DOHH2 (cell line): ENCODE measurements at regions not wholly inside any gene's neighbourhood (a gene's known extent, or its start where the extent isn't known, plus 50 kb on each side); places are given as distances from the start of the nearest gene placed in this dataset.

Experiments
- H3F3A ChIP-seq: fragments of 200-600 bp; sonication (generic), shearing (Covaris generic); 2 replicates; pipeline ENCODE4 v1.6.0; 2016; ENCODE audit warnings: antibody characterized with exemption, mild to moderate bottlenecking; ENCODE audit not compliant: control insufficient read depth, insufficient read depth
- H3K27ac ChIP-seq: fragments of 200-600 bp; sonication (generic); 2 replicates; pipeline ENCODE4 v1.5.1; 2014; ENCODE audit warnings: low read depth, mild to moderate bottlenecking, low read length, moderate library complexity
- H3K27me3 ChIP-seq: fragments of 200-600 bp; sonication (generic); 2 replicates; pipeline ENCODE4 v1.6.1; 2014; ENCODE audit warnings: mild to moderate bottlenecking, low read length, mixed read lengths; ENCODE audit not compliant: control insufficient read depth
- H3K36me3 ChIP-seq: fragments of 200-600 bp; sonication (generic); 2 replicates; pipeline ENCODE4 v1.6.1; 2014; ENCODE audit warnings: mild to moderate bottlenecking, low read length, moderate library complexity, mixed read lengths; ENCODE audit not compliant: control insufficient read depth
- H3K4me1 ChIP-seq: fragments of 200-600 bp; sonication (generic); 2 replicates; pipeline ENCODE4 v1.6.1; 2014; ENCODE audit warnings: mild to moderate bottlenecking, low read length, mixed read lengths; ENCODE audit not compliant: control insufficient read depth
- H3K4me2 ChIP-seq: fragments of 200-600 bp; sonication (generic); 2 replicates; pipeline ENCODE4 v1.6.0; 2014; ENCODE audit warnings: mild to moderate bottlenecking, low read length, moderate library complexity
- H3K4me3 ChIP-seq: fragments of 200-600 bp; sonication (generic); 2 replicates; pipeline ENCODE4 v1.5.1; 2014; ENCODE audit warnings: mild to moderate bottlenecking, low read length, mixed read lengths
- H3K79me2 ChIP-seq: fragments of 200-600 bp; sonication (generic); 2 replicates; pipeline ENCODE4 v1.6.1; 2014; ENCODE audit warnings: mild to moderate bottlenecking, low read length, mixed read lengths; ENCODE audit not compliant: control insufficient read depth
- H3K9me2 ChIP-seq: fragments of 200-600 bp; sonication (generic); replicated peaks from 2 replicates; pipeline ENCODE4 v1.6.1; 2014; ENCODE audit warnings: mild to moderate bottlenecking, low read length, mixed read lengths; ENCODE audit not compliant: control insufficient read depth
- H3K9me3 ChIP-seq: fragments of 200-600 bp; sonication (generic); 2 replicates; pipeline ENCODE4 v1.6.1; 2014; ENCODE audit warnings: antibody characterized with exemption, low read length, mixed read lengths; ENCODE audit not compliant: control insufficient read depth, insufficient read depth
- H4K20me1 ChIP-seq: fragments of 200-600 bp; sonication (generic); 2 replicates; pipeline ENCODE4 v1.6.0; 2014; ENCODE audit warnings: low read depth, mild to moderate bottlenecking, antibody characterized with exemption, low read length, moderate library complexity; ENCODE audit not compliant: control insufficient read depth, insufficient read depth
- EZH2phosphoT487 ChIP-seq: fragments of 200-600 bp; sonication (generic); IDR thresholded peaks from 2 replicates; pipeline ENCODE4 v1.6.1; 2017; ENCODE audit warnings: borderline replicate concordance, mild to moderate bottlenecking, antibody characterized with exemption, low read length, moderate library complexity, mixed read lengths
- TF ChIP-seq, protein P1 (sequence below): fragments of 200-600 bp; sonication (generic); IDR thresholded peaks from one replicate; pipeline ENCODE4 v1.5.1; 2014; ENCODE audit warnings: antibody characterized with exemption, mild to moderate bottlenecking, low read depth, low read length; ENCODE audit not compliant: poor library complexity, severe bottlenecking

DNA sequence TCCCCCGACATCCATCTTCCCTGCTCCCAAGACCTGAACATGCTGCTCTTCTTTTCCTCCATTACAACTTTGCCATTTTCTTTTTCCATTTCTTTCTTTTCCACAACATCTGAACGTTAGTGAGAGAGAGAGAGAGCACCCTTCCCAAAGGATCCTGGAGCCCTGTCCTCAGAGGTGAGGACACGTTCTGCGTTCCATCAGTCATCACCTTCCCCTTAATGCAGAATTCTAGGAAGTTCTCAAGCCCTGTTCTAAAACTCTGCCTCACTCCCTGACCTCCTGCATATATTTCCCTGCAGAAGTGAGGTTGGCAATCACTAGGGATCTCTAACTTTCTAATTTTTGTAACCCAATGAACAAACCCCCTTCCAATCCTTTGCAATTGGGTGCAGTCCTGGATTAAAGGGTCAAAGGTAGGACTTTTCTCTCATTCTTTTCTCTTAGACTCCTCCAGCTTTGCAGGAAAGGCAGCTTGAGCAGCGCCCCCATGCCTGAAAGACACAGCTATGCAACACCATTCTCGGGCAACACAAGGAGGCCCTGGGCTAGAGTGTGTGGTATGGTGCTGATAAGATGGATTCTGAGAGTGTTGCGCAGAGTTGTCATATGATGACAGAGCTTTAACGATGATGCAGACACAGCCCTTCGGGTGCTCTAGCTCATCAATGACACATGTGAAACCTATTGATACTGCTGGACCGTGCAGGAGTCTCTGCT lies 59.2 kb upstream of the TNR start:
- Histone ChIP-seq H3K9me2 (no peaks in the 10 kb centered on the region), H3F3A (no peaks in the 10 kb centered on the region), H3K79me2 (no peaks in the 10 kb centered on the region), H3K4me3 (no peak overlapping the region), H3K27ac (no peak overlapping the region), H3K4me1 (no peaks in the 10 kb centered on the region), H3K4me2 (no peak overlapping the region), H3K27me3 (no peaks in the 10 kb centered on the region), H3K9me3 (no peaks in the 10 kb centered on the region), H4K20me1 (no peaks in the 10 kb centered on the region), H3K36me3 (no peaks in the 10 kb centered on the region)
- no peak for TF ChIP-seq EZH2phosphoT487
- TF ChIP-seq, protein P1, sequence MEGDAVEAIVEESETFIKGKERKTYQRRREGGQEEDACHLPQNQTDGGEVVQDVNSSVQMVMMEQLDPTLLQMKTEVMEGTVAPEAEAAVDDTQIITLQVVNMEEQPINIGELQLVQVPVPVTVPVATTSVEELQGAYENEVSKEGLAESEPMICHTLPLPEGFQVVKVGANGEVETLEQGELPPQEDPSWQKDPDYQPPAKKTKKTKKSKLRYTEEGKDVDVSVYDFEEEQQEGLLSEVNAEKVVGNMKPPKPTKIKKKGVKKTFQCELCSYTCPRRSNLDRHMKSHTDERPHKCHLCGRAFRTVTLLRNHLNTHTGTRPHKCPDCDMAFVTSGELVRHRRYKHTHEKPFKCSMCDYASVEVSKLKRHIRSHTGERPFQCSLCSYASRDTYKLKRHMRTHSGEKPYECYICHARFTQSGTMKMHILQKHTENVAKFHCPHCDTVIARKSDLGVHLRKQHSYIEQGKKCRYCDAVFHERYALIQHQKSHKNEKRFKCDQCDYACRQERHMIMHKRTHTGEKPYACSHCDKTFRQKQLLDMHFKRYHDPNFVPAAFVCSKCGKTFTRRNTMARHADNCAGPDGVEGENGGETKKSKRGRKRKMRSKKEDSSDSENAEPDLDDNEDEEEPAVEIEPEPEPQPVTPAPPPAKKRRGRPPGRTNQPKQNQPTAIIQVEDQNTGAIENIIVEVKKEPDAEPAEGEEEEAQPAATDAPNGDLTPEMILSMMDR = no peak

DNA sequence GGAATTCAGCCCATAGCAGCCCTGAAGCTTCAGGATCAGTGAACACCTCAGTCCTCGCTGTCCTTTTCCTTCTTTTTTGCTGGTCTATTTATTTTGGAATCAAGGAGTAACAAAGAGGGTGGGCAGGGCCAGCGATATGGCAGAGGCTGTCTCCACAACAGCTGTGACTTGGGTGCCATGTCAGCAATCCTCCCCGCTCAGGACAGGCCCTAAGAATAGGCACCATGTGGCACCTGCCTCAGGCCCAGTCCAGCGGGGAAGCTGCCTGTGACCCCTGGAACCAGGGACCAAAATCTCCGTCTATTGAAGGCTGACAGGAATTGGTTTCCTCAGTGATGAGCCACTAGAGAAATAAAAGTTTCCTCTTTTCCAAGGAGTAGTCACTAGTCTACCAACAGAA lies 58.6 kb upstream of the TNR start:
- H3K36me3 ChIP-seq = no peaks in the 10 kb centered on the region
- no peaks in the 10 kb centered on the region for H3K9me2 ChIP-seq
- no peaks in the 10 kb centered on the region for H3F3A ChIP-seq
- no peaks in the 10 kb centered on the region for H3K79me2 ChIP-seq
- H3K27ac ChIP-seq = no peak overlapping the region
- no peaks in the 10 kb centered on the region for H3K9me3 ChIP-seq
- no peak for TF ChIP-seq EZH2phosphoT487
- TF ChIP-seq, protein P1 = no peak
- no peak overlapping the region for H3K4me2 ChIP-seq
- no peaks in the 10 kb centered on the region for H4K20me1 ChIP-seq
- no peaks in the 10 kb centered on the region for H3K27me3 ChIP-seq
- no peak overlapping the region for H3K4me3 ChIP-seq
- H3K4me1 ChIP-seq = no peaks in the 10 kb centered on the region

DNA sequence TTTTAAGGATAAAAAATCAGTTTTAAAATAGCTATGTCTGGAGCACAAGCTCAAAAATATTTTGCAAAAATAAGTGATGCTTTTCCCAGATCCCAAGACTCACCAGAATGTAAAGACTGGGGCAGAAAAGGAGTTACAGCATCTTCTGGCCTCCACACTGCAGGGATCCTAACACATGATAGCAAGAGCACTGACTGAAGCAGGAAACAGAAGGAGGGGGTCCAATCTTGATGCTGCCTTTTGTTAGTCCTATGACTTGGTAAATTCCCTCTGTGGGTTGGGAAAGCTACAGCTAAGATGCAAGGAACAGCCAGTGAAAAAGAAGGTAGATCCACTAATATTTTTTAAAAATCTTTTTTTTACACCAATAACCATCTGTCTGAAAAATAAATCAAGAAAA lies 54.2 kb upstream of the TNR start:
- Histone ChIP-seq H3F3A (no peaks in the 10 kb centered on the region), H3K27me3 (0 out of 2 replicates have a peak, but pooled peaks cover 2% of the 10 kb centered on the region)
- TF ChIP-seq EZH2phosphoT487 = no peak
- TF ChIP-seq, protein P1 = no peak

More for the DNA sequence above, 54.2 kb upstream of the TNR start:
- H3K36me3 ChIP-seq = no peaks in the 10 kb centered on the region
- no peak overlapping the region for H3K4me3 ChIP-seq
- no peaks in the 10 kb centered on the region for H3K9me3 ChIP-seq
- H3K4me1 ChIP-seq = no peaks in the 10 kb centered on the region
- H3K27ac ChIP-seq = no peak overlapping the region
- no peaks in the 10 kb centered on the region for H3K9me2 ChIP-seq
- no peaks in the 10 kb centered on the region for H3K79me2 ChIP-seq
- no peak overlapping the region for H3K4me2 ChIP-seq
- H4K20me1 ChIP-seq = no peaks in the 10 kb centered on the region
